A673 (cell line): ENCODE measurements at regions not wholly inside any gene's neighbourhood (a gene's known extent, or its start where the extent isn't known, plus 50 kb on each side); places are given as distances from the start of the nearest gene placed in this dataset.
"Not testable (repeated sequence)": the region's sequence is repeated elsewhere in the genome, so short reads cannot be mapped to it uniquely, and the experiment has no call there.

ENCODE experiments used
- EZH2 ChIP-seq: fragments of 200-600 bp; sonication (generic); IDR thresholded peaks from 2 replicates; pipeline ENCODE4 v1.6.1; 2017; ENCODE audit warnings: borderline replicate concordance, low read depth, mild to moderate bottlenecking, mixed read lengths, antibody characterized with exemption, low read length; ENCODE audit not compliant: poor library complexity, severe bottlenecking
- TF ChIP-seq, protein P1 (sequence below): fragments of 300-800, 200-600 bp; sonication (generic); conservative IDR thresholded peaks from 2 replicates; pipeline ENCODE4 v1.5.1; 2017; ENCODE audit warnings: low read depth, mild to moderate bottlenecking, antibody characterized with exemption, low read length, moderate library complexity, mixed read lengths

- not testable (repeated sequence) for TF ChIP-seq EZH2
- TF ChIP-seq, protein P1, sequence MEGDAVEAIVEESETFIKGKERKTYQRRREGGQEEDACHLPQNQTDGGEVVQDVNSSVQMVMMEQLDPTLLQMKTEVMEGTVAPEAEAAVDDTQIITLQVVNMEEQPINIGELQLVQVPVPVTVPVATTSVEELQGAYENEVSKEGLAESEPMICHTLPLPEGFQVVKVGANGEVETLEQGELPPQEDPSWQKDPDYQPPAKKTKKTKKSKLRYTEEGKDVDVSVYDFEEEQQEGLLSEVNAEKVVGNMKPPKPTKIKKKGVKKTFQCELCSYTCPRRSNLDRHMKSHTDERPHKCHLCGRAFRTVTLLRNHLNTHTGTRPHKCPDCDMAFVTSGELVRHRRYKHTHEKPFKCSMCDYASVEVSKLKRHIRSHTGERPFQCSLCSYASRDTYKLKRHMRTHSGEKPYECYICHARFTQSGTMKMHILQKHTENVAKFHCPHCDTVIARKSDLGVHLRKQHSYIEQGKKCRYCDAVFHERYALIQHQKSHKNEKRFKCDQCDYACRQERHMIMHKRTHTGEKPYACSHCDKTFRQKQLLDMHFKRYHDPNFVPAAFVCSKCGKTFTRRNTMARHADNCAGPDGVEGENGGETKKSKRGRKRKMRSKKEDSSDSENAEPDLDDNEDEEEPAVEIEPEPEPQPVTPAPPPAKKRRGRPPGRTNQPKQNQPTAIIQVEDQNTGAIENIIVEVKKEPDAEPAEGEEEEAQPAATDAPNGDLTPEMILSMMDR, result not testable (repeated sequence)
These were observed 122.1 kb downstream of the XPNPEP1 start for GRCh38 chr10:109801191-109801590.
